ENCODE measurements at regions not wholly inside any gene's neighbourhood (a gene's known extent, or its start where the extent isn't known, plus 50 kb on each side); places are given as distances from the start of the nearest gene placed in this dataset.

- H3K9me3 Mint-ChIP-seq = no peaks in the 10 kb centered on the region
- POLR2A ChIA-PET = no interaction called here
- ATAC-seq = no peak
- H3K27me3 Mint-ChIP-seq (ENCODE audit: low read depth) = no peaks in the 10 kb centered on the region
- peaks cover 15% of the 10 kb centered on the region for H3K4me1 Mint-ChIP-seq
- H3K4me3 Mint-ChIP-seq = no peak overlapping the region
- CTCF ChIA-PET = no interaction called here
- TF ChIP-seq CBFB (CRISPR knock-in tag; IDR thresholded peaks at IDR 0.05; ENCODE audit: low read depth) = no peak
- no peak for TF ChIP-seq NR1H2 (CRISPR knock-in tag; IDR thresholded peaks at IDR 0.05)
- no peak for TF ChIP-seq SMAD4 (CRISPR knock-in tag; IDR thresholded peaks at IDR 0.05)
- no peak for TF ChIP-seq JUN (CRISPR knock-in tag; IDR thresholded peaks at IDR 0.05)
- no peak for TF ChIP-seq SMAD3 (CRISPR knock-in tag; IDR thresholded peaks at IDR 0.05; ENCODE audit: borderline replicate concordance)
- TF ChIP-seq GABPB1 (CRISPR knock-in tag; IDR thresholded peaks at IDR 0.05) = no peak
- no peak for TF ChIP-seq ZNF532 (CRISPR knock-in tag; IDR thresholded peaks at IDR 0.05; ENCODE audit: borderline replicate concordance)
- no peak for TF ChIP-seq MLX (CRISPR knock-in tag; IDR thresholded peaks at IDR 0.05)
- no peak for TF ChIP-seq TEAD4 (CRISPR knock-in tag; IDR thresholded peaks at IDR 0.05)
- TF ChIP-seq E2F1 (CRISPR knock-in tag; IDR thresholded peaks at IDR 0.05) = no peak
- TF ChIP-seq AR (CRISPR knock-in tag; IDR thresholded peaks at IDR 0.05) = no peak
- TF ChIP-seq PRDM15 (CRISPR knock-in tag; IDR thresholded peaks at IDR 0.05) = no peak
- TF ChIP-seq E2F5 (CRISPR knock-in tag; IDR thresholded peaks at IDR 0.05) = no peak
- no peak for TF ChIP-seq ZNF317 (CRISPR knock-in tag; IDR thresholded peaks at IDR 0.05; ENCODE audit: borderline replicate concordance, low read depth)
- no peak for TF ChIP-seq ZBTB43 (CRISPR knock-in tag; IDR thresholded peaks at IDR 0.05)
- no peak for TF ChIP-seq NR3C1 (CRISPR knock-in tag; conservative IDR thresholded peaks at IDR 0.05; ENCODE audit: low read depth)
- no peak for TF ChIP-seq FOXP1 (CRISPR knock-in tag; IDR thresholded peaks at IDR 0.05; ENCODE audit: borderline replicate concordance)
- no peak for TF ChIP-seq CDX4 (CRISPR knock-in tag; IDR thresholded peaks at IDR 0.05; ENCODE audit: borderline replicate concordance)
- no peak for TF ChIP-seq SP1 (CRISPR knock-in tag; conservative IDR thresholded peaks at IDR 0.05)
- no peak overlapping the region for H3K27ac Mint-ChIP-seq
- DNase-seq (ENCODE audit: low spot score) = no peak
- no peaks in the 10 kb centered on the region for H3K36me3 Mint-ChIP-seq
Observed at GRCh38 chr6:81084776-81085430, 667.6 kb downstream of the TENT5A start.

Data from WTC11 (cell line).